IPS-15b (cell line): ENCODE measurements at regions not wholly inside any gene's neighbourhood (a gene's known extent, or its start where the extent isn't known, plus 50 kb on each side); places are given as distances from the start of the nearest gene placed in this dataset.

Experiments used
- H3K27me3 ChIP-seq: one replicate; pipeline ENCODE4 v1.6.1; 2013; ENCODE audit warnings: low read length; ENCODE audit not compliant: control insufficient read depth, insufficient read depth
- H3K36me3 ChIP-seq: one replicate; pipeline ENCODE4 v1.6.1; 2013; ENCODE audit warnings: low read length; ENCODE audit not compliant: control insufficient read depth, insufficient read depth
- H3K4me1 ChIP-seq: one replicate; pipeline ENCODE4 v1.6.1; 2013; ENCODE audit warnings: mild to moderate bottlenecking, low read length; ENCODE audit not compliant: control insufficient read depth, insufficient read depth
- H3K4me3 ChIP-seq: one replicate; pipeline ENCODE4 v1.5.1; 2013; ENCODE audit warnings: low read depth, low read length
- H3K9ac ChIP-seq: one replicate; pipeline ENCODE4 v1.6.1; 2013; ENCODE audit warnings: low read depth, mild to moderate bottlenecking, low read length
- H3K9me3 ChIP-seq: one replicate; pipeline ENCODE4 v1.6.1; 2013; ENCODE audit warnings: mild to moderate bottlenecking, low read length; ENCODE audit not compliant: control insufficient read depth, insufficient read depth

GRCh38 chr10:29751240-29751639 is 116.5 kb upstream of the SVIL start:
- Histone ChIP-seq H3K4me3 (no peak overlapping the region), H3K9ac (no peak overlapping the region), H3K9me3 (no peaks in the 10 kb centered on the region), H3K4me1 (peaks cover 7% of the 10 kb centered on the region), H3K36me3 (no peaks in the 10 kb centered on the region), H3K27me3 (no peaks in the 10 kb centered on the region)

DNA sequence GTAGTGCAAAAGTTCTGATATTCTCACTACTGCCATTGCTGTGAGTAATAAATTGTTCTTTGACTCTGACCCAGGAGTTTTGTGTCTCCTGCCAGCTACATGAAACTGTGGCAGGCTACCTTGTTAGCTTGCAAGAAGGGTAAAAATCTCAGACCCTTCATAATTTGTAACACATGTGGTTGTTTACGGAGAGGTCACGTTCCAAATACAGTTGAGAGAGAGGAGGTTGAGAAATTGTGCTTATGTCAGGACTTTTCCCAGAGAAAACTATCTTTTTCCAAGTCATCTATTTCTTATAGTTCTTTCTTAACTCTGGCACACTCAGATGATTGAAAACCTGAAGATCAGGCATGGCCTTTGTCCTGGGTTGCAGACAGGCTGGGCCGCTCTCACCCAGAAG is 114.4 kb upstream of the SVIL start:
- Histone ChIP-seq H3K9ac (no peak overlapping the region), H3K27me3 (no peaks in the 10 kb centered on the region), H3K4me3 (no peak overlapping the region), H3K36me3 (no peaks in the 10 kb centered on the region), H3K4me1 (peaks cover 7% of the 10 kb centered on the region), H3K9me3 (no peaks in the 10 kb centered on the region)

GRCh38 chr10:29748109-29748650 is 113.4 kb upstream of the SVIL start:
- Histone ChIP-seq H3K36me3 (no peaks in the 10 kb centered on the region), H3K9me3 (no peaks in the 10 kb centered on the region), H3K4me3 (no peak overlapping the region), H3K9ac (no peak overlapping the region), H3K4me1 (peaks cover 4% of the 10 kb centered on the region), H3K27me3 (no peaks in the 10 kb centered on the region)

- Histone ChIP-seq H3K36me3 (no peaks in the 10 kb centered on the region), H3K4me3 (no peak overlapping the region), H3K27me3 (no peaks in the 10 kb centered on the region), H3K9ac (no peak overlapping the region), H3K4me1 (peaks cover 4% of the 10 kb centered on the region), H3K9me3 (no peaks in the 10 kb centered on the region)
These were observed 111.5 kb upstream of the SVIL start for GRCh38 chr10:29746080-29746797.

DNA sequence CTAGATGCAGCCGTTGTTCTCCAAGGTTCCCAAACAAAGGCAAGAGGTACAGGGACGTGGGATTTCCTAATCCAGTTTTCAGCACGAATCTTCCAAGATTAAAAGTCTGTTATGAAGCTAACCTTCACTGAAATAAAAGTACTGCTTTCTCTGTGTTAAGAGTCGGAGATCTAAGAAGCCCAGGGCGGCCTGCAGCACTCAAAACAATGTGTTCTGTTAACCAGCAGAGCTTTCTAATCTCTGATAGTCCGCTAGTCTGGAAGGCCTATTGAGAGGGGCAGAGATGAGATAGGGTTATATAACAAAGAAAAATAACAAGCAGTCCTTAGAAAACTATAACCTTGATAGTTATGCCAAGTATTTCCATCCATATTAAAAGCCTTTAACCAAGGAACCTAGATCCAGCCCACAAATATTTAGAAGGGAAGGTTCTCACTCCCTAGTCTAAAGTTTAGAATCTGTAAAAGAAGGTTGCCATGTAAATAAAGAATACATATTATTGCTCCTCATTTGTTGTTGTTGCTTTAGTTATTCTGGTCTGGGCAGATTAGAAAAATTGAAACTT is 106.3 kb upstream of the SVIL start:
- Histone ChIP-seq H3K27me3 (peaks cover 16% of the 10 kb centered on the region), H3K4me3 (no peak overlapping the region), H3K36me3 (no peaks in the 10 kb centered on the region), H3K4me1 (peaks cover 4% of the 10 kb centered on the region), H3K9me3 (no peaks in the 10 kb centered on the region), H3K9ac (no peak overlapping the region)

GRCh38 chr10:29738341-29738740 is 103.6 kb upstream of the SVIL start:
- peaks cover 31% of the 10 kb centered on the region for H3K27me3 ChIP-seq
- H3K36me3 ChIP-seq = no peaks in the 10 kb centered on the region
- H3K9ac ChIP-seq = no peak overlapping the region
- H3K4me1 ChIP-seq = peaks cover 7% of the 10 kb centered on the region
- no peak overlapping the region for H3K4me3 ChIP-seq
- no peaks in the 10 kb centered on the region for H3K9me3 ChIP-seq

GRCh38 chr10:29737074-29737593 is 102.4 kb upstream of the SVIL start:
- Histone ChIP-seq H3K36me3 (no peaks in the 10 kb centered on the region), H3K4me3 (peak overlapping the region; percentile 48), H3K27me3 (peaks cover 32% of the 10 kb centered on the region), H3K4me1 (peaks cover 7% of the 10 kb centered on the region), H3K9me3 (no peaks in the 10 kb centered on the region), H3K9ac (no peak overlapping the region)

DNA sequence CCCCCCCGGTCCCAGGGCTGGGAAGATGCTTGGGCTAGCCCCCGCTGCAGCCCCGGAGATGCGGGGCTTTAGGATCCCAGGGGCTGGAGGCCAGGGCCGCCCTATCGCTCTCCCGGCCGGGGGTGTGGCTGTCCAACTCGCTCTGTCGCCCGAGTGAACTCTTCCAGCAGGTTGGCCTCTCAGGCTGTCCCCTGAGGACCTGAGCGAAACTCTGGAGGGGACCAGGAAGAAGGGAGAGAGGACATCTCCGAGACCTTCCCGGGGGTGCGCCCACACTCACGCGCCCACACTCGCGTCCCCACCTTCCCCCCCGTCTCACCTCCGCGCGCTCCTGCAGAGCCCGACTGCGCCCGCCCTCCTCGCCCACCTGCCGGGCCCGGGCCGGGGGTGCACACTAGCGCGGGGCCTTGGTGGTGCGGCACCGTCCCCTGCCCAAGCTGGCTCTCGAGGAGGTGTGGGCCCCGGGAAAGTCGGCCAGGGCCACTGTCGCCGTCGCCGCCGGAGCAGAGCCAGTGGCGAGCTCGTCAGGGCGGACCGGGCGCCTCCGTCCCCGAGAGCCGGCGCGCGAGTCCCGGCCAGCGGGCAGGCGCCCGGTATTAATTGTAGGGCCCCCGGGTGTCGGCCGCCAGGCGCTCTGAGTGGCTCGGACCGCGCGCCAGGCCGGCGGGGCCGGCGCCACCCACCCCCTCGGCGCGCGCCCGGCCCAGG is 101.7 kb upstream of the SVIL start:
- Histone ChIP-seq H3K9me3 (no peaks in the 10 kb centered on the region), H3K36me3 (no peaks in the 10 kb centered on the region), H3K27me3 (peaks cover 32% of the 10 kb centered on the region), H3K4me1 (peaks cover 11% of the 10 kb centered on the region), H3K4me3 (peak overlapping the region; percentile 73), H3K9ac (no peak overlapping the region)

DNA sequence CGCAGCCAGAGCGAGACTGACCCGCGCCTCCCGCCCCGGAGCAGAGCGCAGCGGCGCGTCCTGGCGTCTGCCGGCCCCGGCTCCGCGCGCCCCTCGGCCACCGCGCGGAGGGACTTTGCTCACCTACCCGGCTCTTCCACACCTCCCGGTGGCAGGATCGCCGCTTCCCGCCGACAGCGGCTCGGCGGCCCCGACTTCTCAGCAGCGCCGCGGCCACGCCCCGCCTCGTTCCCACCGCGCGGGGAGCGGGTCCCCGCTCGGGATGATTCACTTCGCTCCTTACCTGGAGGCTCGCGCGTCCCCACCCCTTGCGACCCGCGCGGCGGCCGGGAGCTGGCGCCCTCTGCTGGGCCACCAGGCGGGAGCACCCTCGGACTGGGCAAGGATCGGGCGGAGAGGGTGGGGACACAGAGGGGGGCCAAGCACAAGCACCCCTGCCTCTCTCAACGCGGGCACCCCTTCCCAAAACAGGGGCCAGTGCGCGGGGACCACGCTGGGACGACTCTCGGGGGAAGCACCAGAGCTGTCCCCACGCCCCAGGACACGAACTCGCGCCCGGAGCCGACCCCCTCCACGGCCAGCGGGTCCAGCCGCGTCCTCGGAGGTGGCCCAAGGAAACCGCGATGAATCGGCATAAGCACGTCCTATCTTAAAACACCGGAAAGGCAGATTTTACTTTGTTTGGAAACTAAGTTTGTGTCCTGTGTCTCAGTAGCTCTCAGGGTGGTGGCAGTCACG is 101.0 kb upstream of the SVIL start:
- Histone ChIP-seq H3K4me1 (peaks cover 11% of the 10 kb centered on the region), H3K9ac (no peak overlapping the region)

DNA sequence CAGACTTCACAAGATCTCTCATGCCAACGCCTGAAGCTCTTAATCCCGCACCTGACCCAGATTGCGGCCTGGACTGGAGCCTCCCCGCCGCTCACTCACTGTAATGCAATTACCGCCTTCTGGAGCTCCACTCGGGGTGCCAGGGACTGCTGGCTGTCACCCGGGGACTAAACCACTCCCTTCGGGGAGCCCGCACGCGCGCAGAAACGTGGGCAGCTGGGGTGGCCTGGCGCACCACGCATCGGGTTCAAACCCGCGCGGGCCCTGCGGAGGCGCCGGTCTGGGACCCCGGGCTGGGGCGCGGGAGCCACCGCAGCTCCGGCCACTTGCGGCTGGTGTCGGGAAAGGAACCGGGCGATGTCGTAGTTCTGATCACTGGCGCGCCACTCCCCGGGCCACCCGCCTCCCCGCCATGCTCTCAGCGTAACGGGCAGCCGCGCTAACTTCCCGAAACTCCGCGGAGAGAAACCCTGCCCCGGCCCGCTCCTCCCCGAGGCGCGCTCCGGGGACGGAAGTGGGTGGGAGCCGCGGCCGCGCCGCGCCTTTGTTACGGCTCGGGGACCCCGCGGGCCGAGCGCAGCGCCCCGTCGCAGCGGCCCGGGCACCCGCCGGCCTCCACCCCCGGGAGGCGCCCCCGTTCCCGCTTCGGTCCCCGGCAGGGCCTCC is 100.3 kb upstream of the SVIL start:
- H3K9ac ChIP-seq = no peak overlapping the region

More for the DNA sequence above, 101.0 kb upstream of the SVIL start:
- Histone ChIP-seq H3K9me3 (no peaks in the 10 kb centered on the region), H3K36me3 (no peaks in the 10 kb centered on the region), H3K4me3 (peak overlapping the region; percentile 73), H3K27me3 (peaks cover 32% of the 10 kb centered on the region)

GRCh38 chr10:29734640-29734961 is 99.8 kb upstream of the SVIL start:
- Histone ChIP-seq H3K9me3 (no peaks in the 10 kb centered on the region), H3K9ac (no peak overlapping the region), H3K27me3 (peaks cover 32% of the 10 kb centered on the region), H3K4me3 (peak overlapping the region; percentile 73), H3K4me1 (peaks cover 11% of the 10 kb centered on the region), H3K36me3 (no peaks in the 10 kb centered on the region)

More for the DNA sequence above, 100.3 kb upstream of the SVIL start:
- no peaks in the 10 kb centered on the region for H3K36me3 ChIP-seq
- peak overlapping the region; percentile 73 for H3K4me3 ChIP-seq
- no peaks in the 10 kb centered on the region for H3K9me3 ChIP-seq
- H3K27me3 ChIP-seq = peaks cover 32% of the 10 kb centered on the region
- H3K4me1 ChIP-seq = peaks cover 11% of the 10 kb centered on the region
